Naive thymus-derived CD8-positive, alpha-beta T cell (primary cell): ENCODE measurements at regions not wholly inside any gene's neighbourhood (a gene's known extent, or its start where the extent isn't known, plus 50 kb on each side); places are given as distances from the start of the nearest gene placed in this dataset.

Experiments
- ATAC-seq, 2 donors: fragments of 150-1000 bp; cut with Tn5 transposase in 1 of 2; sonication (Bioruptor Pico), chemical (Tn5 transposase) in 1 of 2; 1 replicate in 1 of 2; 2 replicates in 1 of 2; pipeline ENCODE4 v1.10.0; 2021; ENCODE audit warnings: mild to moderate bottlenecking in 2 of 2, moderate library complexity in 2 of 2
- POLR2A ChIA-PET: fragments of 350-600 bp; sonication (Branson Sonifier 250); formaldehyde crosslinking; loops from one replicate; lab custom pipeline; 2021; ENCODE audit warnings: antibody characterized with exemption; lab: Charles Lee
- DNase-seq, 10 donors: peaks; one replicate each; pipeline versions ENCODE4 v3.0.0 to v3.0.0-alpha.2; 2020 to 2022
- H3K27ac Mint-ChIP-seq, 10 donors: one replicate each; pipeline ENCODE4 v1.8.0; 2020 to 2022; ENCODE audit warnings: mild to moderate bottlenecking in 10 of 10, mixed read lengths in 10 of 10, moderate library complexity in 4 of 10, inconsistent platforms in 1 of 10
- H3K27me3 Mint-ChIP-seq, 5 donors: one replicate each; pipeline ENCODE4 v1.8.0; 2021 to 2022; ENCODE audit warnings: mixed read lengths in 5 of 5
- H3K36me3 Mint-ChIP-seq, 3 donors: one replicate each; pipeline ENCODE4 v1.8.0; 2020 to 2022; ENCODE audit warnings: mixed read lengths in 3 of 3, mild to moderate bottlenecking in 2 of 3, inconsistent platforms in 1 of 3
- H3K4me1 Mint-ChIP-seq, 4 donors: one replicate each; pipeline ENCODE4 v1.8.0; 2021 to 2022; ENCODE audit warnings: mixed read lengths in 4 of 4
- H3K4me3 Mint-ChIP-seq, 10 donors: one replicate each; pipeline ENCODE4 v1.8.0; 2020 to 2022; ENCODE audit warnings: mild to moderate bottlenecking in 10 of 10, mixed read lengths in 10 of 10, moderate library complexity in 6 of 10, inconsistent platforms in 1 of 10
- H3K9me3 Mint-ChIP-seq, 9 donors: one replicate each; pipeline ENCODE4 v1.8.0; 2020 to 2022; ENCODE audit warnings: mixed read lengths in 9 of 9, mild to moderate bottlenecking in 3 of 9, inconsistent platforms in 1 of 9, moderate library complexity in 1 of 9

DNA sequence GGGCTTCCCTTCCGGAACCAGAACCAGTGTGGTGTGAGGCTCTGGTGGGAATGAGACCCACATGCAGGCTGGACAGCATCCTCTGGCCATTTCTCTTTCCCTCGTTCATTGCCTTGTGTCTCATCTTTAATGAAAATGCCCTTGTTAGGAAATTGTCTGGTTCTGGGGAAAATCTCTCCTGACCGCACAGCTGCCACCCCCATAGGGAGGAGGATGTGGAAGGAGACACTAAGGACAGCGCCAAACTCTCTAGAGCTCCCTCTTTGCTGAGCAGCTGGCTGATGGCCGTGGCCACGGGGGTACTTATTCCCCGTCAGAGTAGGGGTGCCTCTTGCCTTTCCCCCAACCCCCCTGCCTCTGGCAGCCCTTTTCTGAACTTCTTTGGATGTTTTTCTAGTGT, 297.6 kb upstream of the C2CD4B start:
- no peak overlapping the region for H3K27ac Mint-ChIP-seq
- peaks cover 1 to 10% (median 7%) of the 10 kb centered on the region in 5 donors for H3K27me3 Mint-ChIP-seq
- POLR2A ChIA-PET = no interaction called here
- H3K4me1 Mint-ChIP-seq = no peaks in the 10 kb centered on the region
- H3K4me3 Mint-ChIP-seq = no peak overlapping the region
- no peaks in the 10 kb centered on the region for H3K9me3 Mint-ChIP-seq
- no peaks in the 10 kb centered on the region for H3K36me3 Mint-ChIP-seq
- ATAC-seq = no peak
- no peak for DNase-seq

DNA sequence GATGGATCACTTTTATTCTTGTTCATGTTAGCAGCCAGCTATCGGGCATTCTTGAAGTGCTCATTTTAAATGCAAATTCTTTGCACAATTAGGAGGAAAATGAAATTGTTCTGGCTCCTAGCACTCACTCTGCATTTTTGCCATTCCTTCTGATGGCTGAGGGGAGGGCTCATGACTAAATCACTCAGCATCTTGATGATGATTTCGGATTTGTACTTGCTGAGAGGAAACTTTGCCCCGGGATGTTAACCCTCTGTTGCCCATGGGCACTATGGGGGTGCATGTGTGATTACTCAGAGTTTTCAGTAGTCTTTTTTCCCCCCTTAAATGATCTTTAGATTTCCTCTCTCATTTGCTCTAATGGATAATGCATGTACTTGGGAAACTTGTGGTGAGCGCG, 299.6 kb upstream of the C2CD4B start:
- POLR2A ChIA-PET = no interaction called here

DNA sequence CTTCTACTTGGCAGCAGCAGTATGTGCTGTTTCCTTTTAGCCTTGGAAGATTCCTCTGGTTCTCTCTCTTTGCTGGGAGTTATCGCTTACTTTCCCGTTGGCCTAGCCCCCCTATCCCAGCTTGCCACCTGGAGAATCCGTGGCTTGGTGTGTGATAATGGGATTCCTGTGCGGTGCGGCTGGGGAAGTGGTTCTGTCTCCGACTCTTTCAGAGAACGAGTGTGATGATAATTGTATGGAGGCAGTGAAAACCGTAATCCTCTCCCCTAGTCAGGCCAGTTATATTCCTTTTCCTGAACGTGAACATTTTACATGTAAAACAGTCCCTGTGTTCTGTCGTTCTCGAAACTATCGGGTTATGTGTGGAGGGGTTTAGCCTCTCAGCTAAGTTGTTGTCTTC, 300.1 kb upstream of the C2CD4B start:
- H3K9me3 Mint-ChIP-seq = no peaks in the 10 kb centered on the region
- ATAC-seq (no peak), DNase-seq (no peak)
- H3K4me3 Mint-ChIP-seq = no peak overlapping the region
- POLR2A ChIA-PET = no interaction called here
- H3K27ac Mint-ChIP-seq = no peak overlapping the region
- peaks cover 1 to 10% (median 7%) of the 10 kb centered on the region in 5 donors for H3K27me3 Mint-ChIP-seq
- H3K4me1 Mint-ChIP-seq = no peaks in the 10 kb centered on the region
- H3K36me3 Mint-ChIP-seq = no peaks in the 10 kb centered on the region

More for the DNA sequence above, 299.6 kb upstream of the C2CD4B start:
- Mint-ChIP-seq H3K9me3 (no peaks in the 10 kb centered on the region), H3K36me3 (no peaks in the 10 kb centered on the region), H3K4me3 (no peak overlapping the region), H3K27me3 (peaks cover 1 to 10% (median 7%) of the 10 kb centered on the region in 5 donors), H3K4me1 (no peaks in the 10 kb centered on the region), H3K27ac (no peak overlapping the region)
- ATAC-seq (no peak), DNase-seq (no peak)

DNA sequence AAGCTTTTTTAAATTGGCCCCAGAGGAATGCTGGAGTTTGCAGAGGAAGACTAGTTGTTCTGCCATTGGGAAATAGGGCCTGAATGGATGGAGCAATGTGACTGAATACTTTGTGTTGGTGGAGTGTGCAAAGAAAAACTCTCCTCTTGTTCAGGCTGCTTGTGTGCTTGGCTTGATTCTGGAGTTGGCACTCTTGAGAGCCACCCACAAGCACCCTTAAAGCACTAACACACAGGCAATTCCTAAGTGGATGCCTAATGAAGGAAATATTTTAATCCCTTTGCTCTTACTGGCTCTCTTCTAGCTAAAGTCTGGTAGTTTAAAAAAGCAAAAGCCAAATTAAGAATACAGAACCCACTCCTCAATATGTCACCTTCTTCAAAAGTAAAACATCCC, 304.4 kb upstream of the C2CD4B start:
- POLR2A ChIA-PET = no interaction called here
- no peak for ATAC-seq
- H3K36me3 Mint-ChIP-seq = no peaks in the 10 kb centered on the region
- no peaks in the 10 kb centered on the region for H3K9me3 Mint-ChIP-seq
- H3K27me3 Mint-ChIP-seq = peaks cover 1 to 10% (median 3%) of the 10 kb centered on the region in 5 donors
- no peak overlapping the region for H3K27ac Mint-ChIP-seq
- no peak for DNase-seq
- no peaks in the 10 kb centered on the region for H3K4me1 Mint-ChIP-seq
- no peak overlapping the region for H3K4me3 Mint-ChIP-seq

DNA sequence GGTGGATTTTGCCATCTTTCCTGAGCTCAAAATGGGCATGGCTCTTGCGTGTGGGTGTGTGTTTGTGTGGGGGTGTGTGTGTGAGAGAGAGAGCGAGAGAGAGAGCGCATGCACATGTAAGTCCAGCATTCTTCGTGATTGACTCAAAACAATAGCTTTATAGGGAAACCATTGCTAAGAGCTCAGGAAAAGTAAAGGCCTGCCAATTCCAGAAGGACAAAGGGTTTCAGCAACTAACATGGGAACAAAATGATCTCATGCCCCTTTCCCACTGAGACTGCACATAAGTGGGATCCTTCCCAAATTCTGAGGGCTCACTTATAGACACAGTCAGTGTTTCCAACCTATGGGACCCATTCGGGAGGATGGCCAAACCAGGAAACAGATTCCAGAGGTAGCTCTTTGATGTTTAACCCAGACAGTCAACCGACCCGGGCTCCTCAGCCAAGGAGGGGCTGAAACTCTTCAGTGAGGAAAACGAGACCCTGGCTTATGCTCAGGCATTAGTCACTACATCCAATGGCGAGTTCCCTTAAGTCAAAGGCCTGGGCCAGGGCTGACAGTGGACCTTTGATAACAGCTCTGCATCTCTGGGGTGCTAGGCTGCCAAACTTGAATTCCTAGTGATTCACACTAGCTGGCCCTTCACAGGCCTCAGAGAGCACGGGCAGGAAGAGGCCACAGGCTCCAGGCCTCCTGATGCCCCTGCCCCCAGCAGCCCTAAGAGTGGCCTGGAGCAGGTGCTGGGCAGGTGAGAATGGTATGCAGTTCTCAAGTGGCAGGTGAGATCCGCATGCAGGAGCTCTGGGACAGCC, 305.0 kb upstream of the C2CD4B start:
- H3K36me3 Mint-ChIP-seq = no peaks in the 10 kb centered on the region
- POLR2A ChIA-PET = no interaction called here

DNA sequence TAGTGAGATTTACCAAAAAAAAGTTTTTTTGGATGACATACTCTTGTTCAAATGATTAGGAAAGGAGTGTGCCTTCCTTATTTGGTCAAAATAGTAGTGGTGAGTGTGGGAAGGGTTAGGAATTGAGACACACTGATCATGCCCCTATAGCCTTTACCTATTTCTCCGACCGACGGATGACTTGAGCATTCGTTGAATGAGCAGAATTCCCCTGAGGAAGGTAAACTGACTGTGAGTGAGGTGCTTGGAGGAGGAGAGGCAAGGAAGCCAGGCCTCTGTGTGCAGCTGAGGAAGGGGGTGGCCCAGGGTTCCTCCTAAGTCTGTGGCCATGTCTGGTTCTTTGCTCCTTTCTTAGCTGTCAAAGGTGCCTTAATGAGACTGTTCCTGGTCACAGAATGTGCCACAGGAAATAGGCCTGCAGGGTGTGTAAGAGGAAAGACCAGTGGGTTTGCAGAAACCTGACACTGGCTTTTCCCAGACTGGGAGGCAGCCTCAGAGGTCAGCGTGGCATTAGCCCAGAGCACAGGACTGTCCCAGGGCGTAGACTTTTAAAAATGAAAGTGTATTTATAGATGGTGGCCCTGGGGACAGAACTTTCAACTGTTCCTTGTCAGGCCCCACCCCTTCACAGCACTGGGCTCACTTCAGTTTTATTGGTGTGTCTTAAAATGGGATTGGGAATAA, 307.7 kb upstream of the C2CD4B start:
- POLR2A ChIA-PET = no interaction called here
- ATAC-seq = no peak
- no peak for DNase-seq
- Mint-ChIP-seq H3K36me3 (no peaks in the 10 kb centered on the region), H3K4me3 (no peak overlapping the region), H3K9me3 (no peaks in the 10 kb centered on the region), H3K4me1 (no peaks in the 10 kb centered on the region), H3K27me3 (no peaks in the 10 kb centered on the region), H3K27ac (no peak overlapping the region)

More for the DNA sequence above, 305.0 kb upstream of the C2CD4B start:
- Mint-ChIP-seq H3K4me3 (no peak overlapping the region), H3K9me3 (no peaks in the 10 kb centered on the region), H3K4me1 (no peaks in the 10 kb centered on the region), H3K27me3 (peaks cover 0 to 10% (median 3%) of the 10 kb centered on the region in 5 donors), H3K27ac (no peak overlapping the region)
- DNase-seq (no peak), ATAC-seq (no peak)

DNA sequence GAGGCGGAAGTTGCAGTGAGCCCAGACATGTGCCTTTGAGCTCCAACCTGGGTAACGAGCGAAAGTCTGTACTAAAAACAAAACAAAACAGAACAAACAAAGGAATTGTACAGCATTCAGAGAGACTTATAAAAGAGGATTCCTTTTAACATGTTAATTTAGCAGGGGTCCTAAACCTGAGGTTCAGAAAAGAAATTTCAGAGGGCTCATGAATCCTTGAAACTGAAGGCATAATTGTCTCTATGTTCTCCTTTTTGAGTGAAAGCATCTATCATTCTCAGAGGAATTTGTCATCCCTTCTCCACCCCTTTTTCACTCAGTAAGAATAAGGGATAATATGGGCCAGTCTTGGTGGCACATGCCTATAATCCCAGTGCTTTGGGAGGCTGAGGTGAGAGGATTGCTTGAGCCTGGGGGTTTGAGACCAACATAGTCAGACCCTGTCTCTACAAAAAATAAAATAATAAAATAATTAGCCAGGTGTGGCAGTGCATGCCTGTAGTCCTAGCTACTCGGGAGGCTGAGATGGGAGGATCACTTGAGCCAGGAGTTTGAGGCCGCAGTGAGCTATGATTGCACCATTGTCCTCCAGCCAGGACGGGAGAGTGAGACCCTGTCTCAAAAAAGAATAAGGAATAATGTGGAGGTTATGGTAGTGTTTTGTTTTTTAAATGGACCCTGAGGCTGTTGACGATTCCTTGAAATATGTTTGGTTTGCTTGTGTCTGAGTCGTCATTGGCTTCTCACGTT, 309.1 kb upstream of the C2CD4B start:
- H3K9me3 Mint-ChIP-seq = no peaks in the 10 kb centered on the region
- DNase-seq (no peak), ATAC-seq (no peak)
- no peaks in the 10 kb centered on the region for H3K36me3 Mint-ChIP-seq
- H3K27me3 Mint-ChIP-seq = no peaks in the 10 kb centered on the region
- H3K4me3 Mint-ChIP-seq = no peak overlapping the region
- no peak overlapping the region for H3K27ac Mint-ChIP-seq
- H3K4me1 Mint-ChIP-seq = no peaks in the 10 kb centered on the region
- POLR2A ChIA-PET = no interaction called here

DNA sequence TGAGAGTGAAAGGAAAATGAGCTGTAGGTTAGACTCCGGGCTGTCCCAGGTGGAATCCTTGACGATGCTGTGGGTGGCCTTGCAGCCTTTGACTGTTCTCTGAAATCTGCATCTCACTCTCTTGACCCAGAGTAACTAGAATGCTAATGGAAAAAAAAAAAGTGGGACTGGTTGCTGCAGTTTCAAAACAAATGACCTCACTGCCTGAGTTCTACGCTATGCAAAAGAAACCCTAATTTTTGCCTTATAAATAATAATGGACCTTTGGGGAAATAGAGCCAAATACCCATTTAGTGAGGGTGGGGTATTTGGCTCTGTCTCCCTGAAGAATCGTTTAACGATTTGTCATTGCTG, 309.7 kb upstream of the C2CD4B start:
- H3K36me3 Mint-ChIP-seq = no peaks in the 10 kb centered on the region
- H3K27me3 Mint-ChIP-seq = no peaks in the 10 kb centered on the region
- POLR2A ChIA-PET = no interaction called here

DNA sequence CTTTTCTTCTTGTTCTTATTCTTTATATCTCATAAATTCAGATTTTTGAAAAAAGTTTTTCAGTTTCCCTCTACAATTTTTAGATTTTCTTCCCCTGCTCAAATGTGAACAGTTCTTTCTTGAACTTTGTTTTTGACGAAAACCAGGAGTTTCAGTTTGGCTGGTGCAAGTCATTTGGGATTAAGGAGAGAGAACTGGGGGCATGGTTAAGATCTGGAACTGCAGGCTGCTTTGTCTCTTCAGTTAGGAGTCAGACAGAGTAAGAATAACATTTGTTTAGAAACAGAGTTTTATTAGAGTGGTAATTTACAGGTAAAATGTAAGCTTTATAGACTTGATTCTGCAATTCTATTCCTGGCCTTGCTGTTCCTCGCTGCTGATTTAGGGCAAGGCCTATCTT, 310.5 kb upstream of the C2CD4B start:
- Mint-ChIP-seq H3K9me3 (no peaks in the 10 kb centered on the region), H3K27me3 (no peaks in the 10 kb centered on the region), H3K4me3 (no peak overlapping the region), H3K27ac (no peak overlapping the region), H3K36me3 (no peaks in the 10 kb centered on the region), H3K4me1 (no peaks in the 10 kb centered on the region)
- POLR2A ChIA-PET = no interaction called here
- DNase-seq (no peak), ATAC-seq (no peak)

More for the DNA sequence above, 309.7 kb upstream of the C2CD4B start:
- Mint-ChIP-seq H3K4me3 (no peak overlapping the region), H3K9me3 (no peaks in the 10 kb centered on the region), H3K27ac (no peak overlapping the region), H3K4me1 (no peaks in the 10 kb centered on the region)
- ATAC-seq = no peak
- no peak for DNase-seq

DNA sequence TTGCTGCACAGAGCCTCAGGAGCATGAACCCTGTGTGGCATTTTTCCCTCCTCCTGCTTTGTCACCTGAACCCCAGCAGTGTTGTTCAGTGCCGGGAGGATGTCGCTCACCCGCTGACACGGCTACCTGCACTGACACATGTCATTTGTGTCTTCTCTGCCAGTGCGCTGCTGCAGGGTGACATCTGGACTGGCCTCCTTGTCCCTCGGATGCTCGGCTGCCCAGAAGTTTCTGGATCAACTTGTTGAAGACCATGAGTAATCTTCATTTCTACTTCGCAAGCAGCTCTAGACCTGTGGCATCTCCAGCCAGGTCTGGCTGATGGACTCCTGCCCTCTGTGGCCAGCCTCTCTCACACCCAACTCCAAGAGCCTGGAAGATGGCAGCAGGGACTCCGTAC, 311.1 kb upstream of the C2CD4B start:
- Mint-ChIP-seq H3K9me3 (no peaks in the 10 kb centered on the region), H3K27ac (peak overlapping the region in 1 of 10 donors; percentile 49), H3K4me3 (no peak overlapping the region), H3K4me1 (no peaks in the 10 kb centered on the region), H3K27me3 (no peaks in the 10 kb centered on the region), H3K36me3 (no peaks in the 10 kb centered on the region)
- POLR2A ChIA-PET = no interaction called here
- ATAC-seq = no peak
- no peak for DNase-seq

DNA sequence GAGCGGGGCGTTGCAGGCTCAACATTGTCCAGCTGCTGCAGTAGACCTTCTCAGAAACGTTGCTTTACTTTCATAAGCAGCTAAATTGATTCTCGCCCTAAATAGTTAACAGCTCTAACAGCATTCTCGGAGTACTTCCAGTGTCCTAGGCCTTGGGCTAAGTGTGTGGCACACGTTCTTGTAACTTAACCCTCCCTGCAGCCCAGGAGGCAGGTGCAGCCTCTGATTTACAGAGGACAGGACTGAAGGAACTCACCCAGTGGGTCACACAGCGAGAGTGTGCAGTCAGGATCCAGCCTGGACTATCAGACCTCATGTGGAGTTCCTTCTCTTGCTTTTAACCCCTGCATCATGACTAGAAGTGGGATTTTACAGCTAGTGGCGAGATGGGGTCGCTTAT, 312.8 kb upstream of the C2CD4B start:
- no peak for DNase-seq
- Mint-ChIP-seq H3K27ac (no peak overlapping the region), H3K27me3 (no peaks in the 10 kb centered on the region), H3K4me1 (peaks cover 0 to 3% (median 0%) of the 10 kb centered on the region in 4 donors), H3K4me3 (no peak overlapping the region), H3K36me3 (no peaks in the 10 kb centered on the region), H3K9me3 (no peaks in the 10 kb centered on the region)
- no peak for ATAC-seq
- POLR2A ChIA-PET = no interaction called here

DNA sequence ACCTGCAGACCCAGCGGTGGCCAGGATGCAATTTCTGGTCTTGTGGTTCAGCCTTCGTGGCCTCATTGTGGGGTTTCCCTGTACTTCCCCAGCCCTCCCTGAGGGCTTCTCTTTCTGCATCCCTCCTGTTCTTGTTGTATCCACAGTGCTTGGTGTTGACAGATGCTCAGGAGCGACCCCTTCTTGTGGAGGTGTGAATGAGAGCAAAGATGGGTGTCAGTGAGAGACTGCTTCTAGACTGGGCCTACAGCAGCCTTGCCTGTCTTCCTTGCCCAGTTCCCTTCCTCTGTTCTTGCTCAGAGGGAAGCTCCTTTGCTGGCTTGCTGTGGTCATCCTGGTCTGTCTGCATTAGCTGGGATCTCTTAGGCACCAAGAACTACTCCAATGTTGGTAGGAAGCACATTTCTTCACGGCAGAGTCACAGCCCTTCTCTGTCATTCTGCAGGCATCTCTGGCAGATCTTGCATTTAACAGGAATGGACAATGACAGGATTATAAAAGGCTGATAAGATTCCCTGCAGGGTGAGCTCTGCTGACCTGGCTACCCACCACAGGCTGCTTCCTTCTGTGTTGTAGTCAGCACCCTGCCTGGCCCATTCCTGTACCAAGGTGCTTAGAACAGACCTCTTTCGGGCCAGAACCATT, 317.8 kb upstream of the C2CD4B start:
- peaks cover 0 to 9% (median 0%) of the 10 kb centered on the region in 5 donors for H3K27me3 Mint-ChIP-seq
- no peak overlapping the region for H3K4me3 Mint-ChIP-seq
- no peak overlapping the region for H3K27ac Mint-ChIP-seq
- no peaks in the 10 kb centered on the region for H3K9me3 Mint-ChIP-seq
- ATAC-seq (peak in 1 of 2 donors; percentile 32), DNase-seq (no peak)
- no peaks in the 10 kb centered on the region for H3K36me3 Mint-ChIP-seq
- H3K4me1 Mint-ChIP-seq = peaks cover 0 to 3% (median 0%) of the 10 kb centered on the region in 4 donors
- POLR2A ChIA-PET = no interaction called here

DNA sequence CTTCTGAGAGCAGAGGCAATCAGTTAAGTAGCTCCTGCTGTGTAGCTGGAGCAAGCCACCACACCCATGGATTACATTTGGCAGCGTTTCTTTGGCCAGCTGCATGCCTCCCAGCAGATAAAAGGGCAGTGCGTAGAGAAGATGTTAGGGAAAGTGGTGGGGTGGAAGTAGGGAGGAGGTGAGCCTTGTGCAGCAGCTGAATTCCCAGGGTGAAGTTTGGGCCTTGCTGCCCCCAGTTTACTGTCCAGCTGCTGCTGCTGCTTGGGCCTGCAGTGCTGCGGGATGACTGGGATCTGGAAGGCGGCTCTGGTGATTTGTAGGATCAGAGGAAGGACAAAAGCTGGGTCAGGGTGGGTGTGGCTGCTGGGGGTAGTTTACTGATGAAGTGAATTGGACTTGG, 318.7 kb upstream of the C2CD4B start:
- no peaks in the 10 kb centered on the region for H3K36me3 Mint-ChIP-seq
- H3K27ac Mint-ChIP-seq = no peak overlapping the region
- ATAC-seq (no peak), DNase-seq (no peak)
- POLR2A ChIA-PET = no interaction called here
- peaks cover 0 to 9% (median 2%) of the 10 kb centered on the region in 5 donors for H3K27me3 Mint-ChIP-seq
- no peak overlapping the region for H3K4me3 Mint-ChIP-seq
- H3K9me3 Mint-ChIP-seq = no peaks in the 10 kb centered on the region
- H3K4me1 Mint-ChIP-seq = peaks cover 0 to 3% (median 0%) of the 10 kb centered on the region in 4 donors
